WTC11 (cell line): ENCODE measurements at regions not wholly inside any gene's neighbourhood (a gene's known extent, or its start where the extent isn't known, plus 50 kb on each side); places are given as distances from the start of the nearest gene placed in this dataset.
"Not testable (repeated sequence)": the region's sequence is repeated elsewhere in the genome, so short reads cannot be mapped to it uniquely, and the experiment has no call there.

Experiments
- ATAC-seq: fragments of 200-7000 bp; cut with Tn5 transposase; 2 replicates; pipeline ENCODE4 v1.10.0; 2021; ENCODE audit warnings: mild to moderate bottlenecking, moderate library complexity
- CTCF ChIA-PET: fragments of 300-600 bp; sonication (Branson Sonifier 250); formaldehyde crosslinking; loops from one replicate; lab custom pipeline; 2021; ENCODE audit warnings: antibody characterized with exemption; lab: Charles Lee
- POLR2A ChIA-PET: fragments of 350-600 bp; sonication (Branson Sonifier 250); formaldehyde crosslinking; loops from one replicate; lab custom pipeline; 2021; ENCODE audit warnings: antibody characterized with exemption; lab: Charles Lee
- DNase-seq: peaks from one replicate; pipeline ENCODE4 v3.0.0; 2021; ENCODE audit warnings: low spot score
- H3K27ac Mint-ChIP-seq: 2 replicates; pipeline ENCODE4 v1.8.0; 2021; ENCODE audit warnings: mixed read lengths
- H3K27me3 Mint-ChIP-seq: 2 replicates; pipeline ENCODE4 v1.8.0; 2021; ENCODE audit warnings: low read depth, mild to moderate bottlenecking, moderate library complexity, mixed read lengths
- H3K36me3 Mint-ChIP-seq: 2 replicates; pipeline ENCODE4 v1.8.0; 2021; ENCODE audit warnings: mixed read lengths
- H3K4me1 Mint-ChIP-seq: 2 replicates; pipeline ENCODE4 v1.8.0; 2022; ENCODE audit warnings: mixed read lengths
- H3K4me3 Mint-ChIP-seq: 2 replicates; pipeline ENCODE4 v1.8.0; 2021; ENCODE audit warnings: mild to moderate bottlenecking, moderate library complexity, mixed read lengths
- H3K9me3 Mint-ChIP-seq: 2 replicates; pipeline ENCODE4 v1.8.0; 2021; ENCODE audit warnings: mixed read lengths
- ELF4 ChIP-seq: sonication (generic); formaldehyde crosslinking; IDR thresholded peaks from 2 replicates; pipeline ENCODE4 v1.8.1; 2022; ENCODE audit warnings: low read depth, mild to moderate bottlenecking, moderate library complexity, missing genetic modification reagents
- JUN ChIP-seq: sonication (generic); formaldehyde crosslinking; IDR thresholded peaks from 2 replicates; pipeline ENCODE4 v1.8.0; 2023; ENCODE audit warnings: mild to moderate bottlenecking, missing genetic modification reagents
- NR2C2 ChIP-seq: sonication (generic); formaldehyde crosslinking; IDR thresholded peaks from 2 replicates; pipeline ENCODE4 v1.8.0; 2022; ENCODE audit warnings: mild to moderate bottlenecking, missing genetic modification reagents
- TEAD4 ChIP-seq: sonication (generic); formaldehyde crosslinking; IDR thresholded peaks from 2 replicates; pipeline ENCODE4 v1.8.0; 2022; ENCODE audit warnings: mild to moderate bottlenecking, missing genetic modification reagents
- TP53 ChIP-seq: sonication (generic); formaldehyde crosslinking; IDR thresholded peaks from 2 replicates; pipeline ENCODE4 v1.8.1; 2023; ENCODE audit warnings: mild to moderate bottlenecking, missing genetic modification reagents
- ZBTB21 ChIP-seq: sonication (generic); formaldehyde crosslinking; IDR thresholded peaks from 2 replicates; pipeline ENCODE4 v1.8.1; 2023; ENCODE audit warnings: mild to moderate bottlenecking, missing genetic modification reagents, borderline replicate concordance
- ZNF138 ChIP-seq: sonication (generic); formaldehyde crosslinking; conservative IDR thresholded peaks from 2 replicates; pipeline ENCODE4 v1.8.1; 2022; ENCODE audit warnings: mild to moderate bottlenecking, moderate library complexity, missing genetic modification reagents
- ZNF232 ChIP-seq: sonication (generic); formaldehyde crosslinking; IDR thresholded peaks from 2 replicates; pipeline ENCODE4 v1.8.0; 2022; ENCODE audit warnings: mild to moderate bottlenecking, missing genetic modification reagents
- TF ChIP-seq, protein P1 (sequence below): sonication (generic); formaldehyde crosslinking; IDR thresholded peaks from 2 replicates; pipeline ENCODE4 v1.8.0; 2023; ENCODE audit warnings: missing genetic modification reagents, mild to moderate bottlenecking, borderline replicate concordance
- TF ChIP-seq, protein P2 (sequence below): sonication (generic); formaldehyde crosslinking; conservative IDR thresholded peaks from 2 replicates; pipeline ENCODE4 v1.8.1; 2022; ENCODE audit warnings: mild to moderate bottlenecking, missing genetic modification reagents
- TF ChIP-seq, protein P3 (sequence below): sonication (generic); formaldehyde crosslinking; IDR thresholded peaks from 2 replicates; pipeline ENCODE4 v1.8.1; 2023; ENCODE audit warnings: mild to moderate bottlenecking, missing genetic modification reagents, moderate library complexity
- TF ChIP-seq, protein P4 (sequence below): sonication (generic); formaldehyde crosslinking; IDR thresholded peaks from 2 replicates; pipeline ENCODE4 v1.8.1; 2022; ENCODE audit warnings: mild to moderate bottlenecking, moderate library complexity, missing genetic modification reagents
- TF ChIP-seq, protein P5 (sequence below): sonication (generic); formaldehyde crosslinking; IDR thresholded peaks from 2 replicates; pipeline ENCODE4 v1.8.1; 2022; ENCODE audit warnings: mild to moderate bottlenecking, missing genetic modification reagents, moderate library complexity, borderline replicate concordance
- TF ChIP-seq, protein P6 (sequence below): fragments of 250-450 bp; sonication (Bioruptor Pico); IDR thresholded peaks from 2 replicates; pipeline ENCODE4 v2.1.2; 2022; ENCODE audit warnings: mild to moderate bottlenecking, moderate library complexity
- TF ChIP-seq, protein P7 (sequence below): sonication (generic); formaldehyde crosslinking; IDR thresholded peaks from 2 replicates; pipeline ENCODE4 v1.8.0; 2022; ENCODE audit warnings: mild to moderate bottlenecking, missing genetic modification reagents
- TF ChIP-seq, protein P8 (sequence below): sonication (generic); formaldehyde crosslinking; IDR thresholded peaks from 2 replicates; pipeline ENCODE4 v1.8.0; 2022; ENCODE audit warnings: mild to moderate bottlenecking, missing genetic modification reagents
- TF ChIP-seq, protein P9 (sequence below): sonication (generic); formaldehyde crosslinking; IDR thresholded peaks from 2 replicates; pipeline ENCODE4 v1.8.0; 2023; ENCODE audit warnings: missing genetic modification reagents

DNA sequence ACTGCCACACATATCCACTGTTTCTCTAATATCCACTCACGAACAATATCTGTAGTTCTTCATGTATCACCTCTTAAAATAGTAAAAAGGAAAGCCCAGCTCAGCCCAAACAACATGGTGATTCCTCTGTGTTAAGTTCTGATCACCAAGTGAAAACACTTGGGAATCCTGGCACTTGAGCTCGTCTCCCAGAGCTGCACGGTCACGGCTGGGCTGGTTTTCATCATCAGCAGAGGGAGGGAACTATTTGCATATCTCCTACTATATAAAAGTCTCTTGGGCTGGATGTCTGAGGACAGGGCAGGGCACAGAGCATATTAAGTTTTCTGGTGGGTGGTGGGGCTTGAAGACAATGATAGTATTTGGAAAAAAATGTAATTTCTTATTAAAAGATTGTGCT lies 870.6 kb downstream of the TMEM121 start (continued):
- TF ChIP-seq, protein P1, sequence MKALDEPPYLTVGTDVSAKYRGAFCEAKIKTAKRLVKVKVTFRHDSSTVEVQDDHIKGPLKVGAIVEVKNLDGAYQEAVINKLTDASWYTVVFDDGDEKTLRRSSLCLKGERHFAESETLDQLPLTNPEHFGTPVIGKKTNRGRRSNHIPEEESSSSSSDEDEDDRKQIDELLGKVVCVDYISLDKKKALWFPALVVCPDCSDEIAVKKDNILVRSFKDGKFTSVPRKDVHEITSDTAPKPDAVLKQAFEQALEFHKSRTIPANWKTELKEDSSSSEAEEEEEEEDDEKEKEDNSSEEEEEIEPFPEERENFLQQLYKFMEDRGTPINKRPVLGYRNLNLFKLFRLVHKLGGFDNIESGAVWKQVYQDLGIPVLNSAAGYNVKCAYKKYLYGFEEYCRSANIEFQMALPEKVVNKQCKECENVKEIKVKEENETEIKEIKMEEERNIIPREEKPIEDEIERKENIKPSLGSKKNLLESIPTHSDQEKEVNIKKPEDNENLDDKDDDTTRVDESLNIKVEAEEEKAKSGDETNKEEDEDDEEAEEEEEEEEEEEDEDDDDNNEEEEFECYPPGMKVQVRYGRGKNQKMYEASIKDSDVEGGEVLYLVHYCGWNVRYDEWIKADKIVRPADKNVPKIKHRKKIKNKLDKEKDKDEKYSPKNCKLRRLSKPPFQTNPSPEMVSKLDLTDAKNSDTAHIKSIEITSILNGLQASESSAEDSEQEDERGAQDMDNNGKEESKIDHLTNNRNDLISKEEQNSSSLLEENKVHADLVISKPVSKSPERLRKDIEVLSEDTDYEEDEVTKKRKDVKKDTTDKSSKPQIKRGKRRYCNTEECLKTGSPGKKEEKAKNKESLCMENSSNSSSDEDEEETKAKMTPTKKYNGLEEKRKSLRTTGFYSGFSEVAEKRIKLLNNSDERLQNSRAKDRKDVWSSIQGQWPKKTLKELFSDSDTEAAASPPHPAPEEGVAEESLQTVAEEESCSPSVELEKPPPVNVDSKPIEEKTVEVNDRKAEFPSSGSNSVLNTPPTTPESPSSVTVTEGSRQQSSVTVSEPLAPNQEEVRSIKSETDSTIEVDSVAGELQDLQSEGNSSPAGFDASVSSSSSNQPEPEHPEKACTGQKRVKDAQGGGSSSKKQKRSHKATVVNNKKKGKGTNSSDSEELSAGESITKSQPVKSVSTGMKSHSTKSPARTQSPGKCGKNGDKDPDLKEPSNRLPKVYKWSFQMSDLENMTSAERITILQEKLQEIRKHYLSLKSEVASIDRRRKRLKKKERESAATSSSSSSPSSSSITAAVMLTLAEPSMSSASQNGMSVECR = no peak
- TF ChIP-seq, protein P2, sequence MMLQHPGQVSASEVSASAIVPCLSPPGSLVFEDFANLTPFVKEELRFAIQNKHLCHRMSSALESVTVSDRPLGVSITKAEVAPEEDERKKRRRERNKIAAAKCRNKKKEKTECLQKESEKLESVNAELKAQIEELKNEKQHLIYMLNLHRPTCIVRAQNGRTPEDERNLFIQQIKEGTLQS (CRISPR knock-in tag) = no peak
- TF ChIP-seq TP53 (no peak), ZNF138 (CRISPR knock-in tag) (no peak), ZBTB21 (CRISPR knock-in tag) (no peak)
- TF ChIP-seq, protein P3, sequence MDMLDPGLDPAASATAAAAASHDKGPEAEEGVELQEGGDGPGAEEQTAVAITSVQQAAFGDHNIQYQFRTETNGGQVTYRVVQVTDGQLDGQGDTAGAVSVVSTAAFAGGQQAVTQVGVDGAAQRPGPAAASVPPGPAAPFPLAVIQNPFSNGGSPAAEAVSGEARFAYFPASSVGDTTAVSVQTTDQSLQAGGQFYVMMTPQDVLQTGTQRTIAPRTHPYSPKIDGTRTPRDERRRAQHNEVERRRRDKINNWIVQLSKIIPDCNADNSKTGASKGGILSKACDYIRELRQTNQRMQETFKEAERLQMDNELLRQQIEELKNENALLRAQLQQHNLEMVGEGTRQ = no peak

DNA sequence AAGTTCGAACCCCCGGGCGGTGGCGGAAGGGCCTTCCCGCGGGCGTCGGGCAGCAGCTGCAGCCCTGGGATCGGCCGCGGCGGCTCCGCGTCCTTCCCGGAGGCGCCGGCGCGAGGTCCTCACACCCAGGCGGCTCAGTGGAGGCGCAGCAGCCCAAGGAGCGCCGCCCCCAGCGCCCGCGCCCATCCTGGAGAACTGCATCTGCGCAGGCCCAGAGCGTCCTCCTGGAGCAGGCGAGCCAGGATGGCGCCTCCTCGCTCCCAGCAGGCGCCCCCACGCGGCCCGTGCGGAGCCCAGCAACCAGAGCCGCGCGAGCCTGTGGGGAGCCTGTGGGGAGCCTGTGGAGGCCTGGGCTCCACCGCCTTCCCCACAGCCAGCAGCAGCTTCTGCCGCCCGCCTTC lies 872.5 kb downstream of the TMEM121 start:
- H3K27ac Mint-ChIP-seq, POLR2A ChIA-PET, CTCF ChIA-PET: not testable (repeated sequence)

DNA sequence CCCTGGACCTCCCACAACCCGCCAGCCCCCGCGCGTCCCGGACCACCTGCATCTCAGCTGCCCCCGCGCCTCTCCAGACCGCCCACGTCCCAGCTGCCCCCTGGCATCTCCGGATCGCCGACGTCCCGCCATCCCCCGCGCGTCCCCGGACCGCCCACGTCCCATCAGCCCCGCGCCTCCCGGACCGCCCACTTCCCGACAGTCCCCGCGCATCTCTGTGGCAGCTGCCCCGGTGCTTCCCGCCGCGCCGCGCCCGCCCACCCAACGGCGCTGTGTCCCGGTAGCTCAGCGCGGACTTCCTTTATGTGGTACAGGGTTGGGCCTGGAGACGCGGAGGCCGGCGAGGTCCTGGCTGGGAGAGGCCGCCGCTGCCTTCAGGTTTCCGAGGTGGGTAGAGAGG lies 874.9 kb downstream of the TMEM121 start:
- ATAC-seq, H3K27ac Mint-ChIP-seq, CTCF ChIA-PET, H3K4me1 Mint-ChIP-seq, POLR2A ChIA-PET, DNase-seq, H3K4me3 Mint-ChIP-seq: not testable (repeated sequence)
- Mint-ChIP-seq H3K36me3 (peaks cover 36% of the 10 kb centered on the region), H3K27me3 (peaks cover 14% of the 10 kb centered on the region), H3K9me3 (peaks cover 39% of the 10 kb centered on the region)

More for the DNA sequence above, 872.5 kb downstream of the TMEM121 start:
- H3K4me1 Mint-ChIP-seq, H3K4me3 Mint-ChIP-seq, DNase-seq, ATAC-seq: not testable (repeated sequence)
- peaks cover 52% of the 10 kb centered on the region for H3K9me3 Mint-ChIP-seq
- peaks cover 17% of the 10 kb centered on the region for H3K27me3 Mint-ChIP-seq
- peaks cover 49% of the 10 kb centered on the region for H3K36me3 Mint-ChIP-seq

DNA sequence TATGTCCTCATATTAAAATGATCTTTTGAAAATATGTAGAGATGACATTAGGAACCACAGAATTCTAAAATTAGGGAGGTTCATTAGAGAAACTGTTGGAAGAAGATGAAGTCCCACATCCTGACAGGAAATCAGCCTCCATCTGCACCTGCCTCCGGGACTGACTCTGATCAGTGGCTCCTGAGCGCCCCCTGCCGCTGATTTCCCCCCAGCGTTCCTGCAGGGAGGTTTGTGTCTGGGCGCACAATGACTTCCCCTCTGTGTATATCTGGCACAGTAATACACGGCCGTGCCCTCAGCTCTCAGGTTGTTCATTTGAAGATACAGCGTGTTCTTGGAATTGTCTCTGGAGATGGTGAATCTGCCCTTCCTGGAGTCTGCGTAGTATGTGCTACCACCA lies 883.8 kb downstream of the TMEM121 start:
- H3K4me3 Mint-ChIP-seq, DNase-seq, H3K27me3 Mint-ChIP-seq, H3K4me1 Mint-ChIP-seq, POLR2A ChIA-PET, CTCF ChIA-PET, ATAC-seq, H3K27ac Mint-ChIP-seq: not testable (repeated sequence)
- Mint-ChIP-seq H3K36me3 (peaks cover 32% of the 10 kb centered on the region), H3K9me3 (peaks cover 47% of the 10 kb centered on the region)

DNA sequence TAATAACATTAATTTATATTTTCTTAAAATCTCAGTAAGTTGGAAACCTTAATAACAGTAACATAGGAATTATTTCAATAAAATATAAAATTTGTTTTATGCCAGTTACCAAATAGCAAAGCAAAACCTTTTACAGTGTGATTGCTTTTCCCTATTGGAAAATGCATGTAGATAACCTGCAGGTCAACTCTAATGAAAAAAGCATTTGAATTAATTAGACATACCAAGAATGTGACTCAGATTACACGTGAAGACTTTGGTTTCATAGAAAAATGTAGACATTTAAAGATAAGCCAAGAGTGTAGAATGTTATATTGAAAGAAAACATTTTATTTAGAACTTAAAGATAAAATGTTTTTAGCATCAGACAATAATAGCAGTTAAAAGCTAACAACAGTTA lies 888.1 kb downstream of the TMEM121 start:
- ATAC-seq = no peak
- H3K27ac Mint-ChIP-seq = no peak overlapping the region
- ChIA-PET POLR2A (no interaction called here), CTCF (no interaction called here)
- no peak for DNase-seq
- H3K4me3 Mint-ChIP-seq = no peak overlapping the region
- no peaks in the 10 kb centered on the region for H3K4me1 Mint-ChIP-seq
- H3K36me3 Mint-ChIP-seq = peaks cover 40% of the 10 kb centered on the region
- H3K27me3 Mint-ChIP-seq = no peaks in the 10 kb centered on the region
- peaks cover 60% of the 10 kb centered on the region for H3K9me3 Mint-ChIP-seq
- TF ChIP-seq NR2C2 (CRISPR knock-in tag) (no peak), ELF4 (CRISPR knock-in tag) (no peak), ZNF232 (CRISPR knock-in tag) (no peak), TEAD4 (CRISPR knock-in tag) (no peak), JUN (CRISPR knock-in tag) (no peak)
- TF ChIP-seq, protein P4, sequence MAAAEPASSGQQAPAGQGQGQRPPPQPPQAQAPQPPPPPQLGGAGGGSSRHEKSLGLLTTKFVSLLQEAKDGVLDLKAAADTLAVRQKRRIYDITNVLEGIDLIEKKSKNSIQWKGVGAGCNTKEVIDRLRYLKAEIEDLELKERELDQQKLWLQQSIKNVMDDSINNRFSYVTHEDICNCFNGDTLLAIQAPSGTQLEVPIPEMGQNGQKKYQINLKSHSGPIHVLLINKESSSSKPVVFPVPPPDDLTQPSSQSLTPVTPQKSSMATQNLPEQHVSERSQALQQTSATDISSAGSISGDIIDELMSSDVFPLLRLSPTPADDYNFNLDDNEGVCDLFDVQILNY = no peak
- TF ChIP-seq, protein P5, sequence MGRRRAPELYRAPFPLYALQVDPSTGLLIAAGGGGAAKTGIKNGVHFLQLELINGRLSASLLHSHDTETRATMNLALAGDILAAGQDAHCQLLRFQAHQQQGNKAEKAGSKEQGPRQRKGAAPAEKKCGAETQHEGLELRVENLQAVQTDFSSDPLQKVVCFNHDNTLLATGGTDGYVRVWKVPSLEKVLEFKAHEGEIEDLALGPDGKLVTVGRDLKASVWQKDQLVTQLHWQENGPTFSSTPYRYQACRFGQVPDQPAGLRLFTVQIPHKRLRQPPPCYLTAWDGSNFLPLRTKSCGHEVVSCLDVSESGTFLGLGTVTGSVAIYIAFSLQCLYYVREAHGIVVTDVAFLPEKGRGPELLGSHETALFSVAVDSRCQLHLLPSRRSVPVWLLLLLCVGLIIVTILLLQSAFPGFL = no peak
- TF ChIP-seq, protein P6, sequence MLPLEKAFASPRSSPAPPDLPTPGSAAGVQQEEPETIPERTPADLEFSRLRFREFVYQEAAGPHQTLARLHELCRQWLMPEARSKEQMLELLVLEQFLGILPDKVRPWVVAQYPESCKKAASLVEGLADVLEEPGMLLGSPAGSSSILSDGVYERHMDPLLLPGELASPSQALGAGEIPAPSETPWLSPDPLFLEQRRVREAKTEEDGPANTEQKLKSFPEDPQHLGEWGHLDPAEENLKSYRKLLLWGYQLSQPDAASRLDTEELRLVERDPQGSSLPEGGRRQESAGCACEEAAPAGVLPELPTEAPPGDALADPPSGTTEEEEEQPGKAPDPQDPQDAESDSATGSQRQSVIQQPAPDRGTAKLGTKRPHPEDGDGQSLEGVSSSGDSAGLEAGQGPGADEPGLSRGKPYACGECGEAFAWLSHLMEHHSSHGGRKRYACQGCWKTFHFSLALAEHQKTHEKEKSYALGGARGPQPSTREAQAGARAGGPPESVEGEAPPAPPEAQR = no peak
- TF ChIP-seq, protein P7, sequence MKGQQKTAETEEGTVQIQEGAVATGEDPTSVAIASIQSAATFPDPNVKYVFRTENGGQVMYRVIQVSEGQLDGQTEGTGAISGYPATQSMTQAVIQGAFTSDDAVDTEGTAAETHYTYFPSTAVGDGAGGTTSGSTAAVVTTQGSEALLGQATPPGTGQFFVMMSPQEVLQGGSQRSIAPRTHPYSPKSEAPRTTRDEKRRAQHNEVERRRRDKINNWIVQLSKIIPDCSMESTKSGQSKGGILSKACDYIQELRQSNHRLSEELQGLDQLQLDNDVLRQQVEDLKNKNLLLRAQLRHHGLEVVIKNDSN (CRISPR knock-in tag) = no peak
- TF ChIP-seq, protein P8, sequence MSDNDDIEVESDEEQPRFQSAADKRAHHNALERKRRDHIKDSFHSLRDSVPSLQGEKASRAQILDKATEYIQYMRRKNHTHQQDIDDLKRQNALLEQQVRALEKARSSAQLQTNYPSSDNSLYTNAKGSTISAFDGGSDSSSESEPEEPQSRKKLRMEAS (CRISPR knock-in tag) = no peak
- TF ChIP-seq, protein P9, sequence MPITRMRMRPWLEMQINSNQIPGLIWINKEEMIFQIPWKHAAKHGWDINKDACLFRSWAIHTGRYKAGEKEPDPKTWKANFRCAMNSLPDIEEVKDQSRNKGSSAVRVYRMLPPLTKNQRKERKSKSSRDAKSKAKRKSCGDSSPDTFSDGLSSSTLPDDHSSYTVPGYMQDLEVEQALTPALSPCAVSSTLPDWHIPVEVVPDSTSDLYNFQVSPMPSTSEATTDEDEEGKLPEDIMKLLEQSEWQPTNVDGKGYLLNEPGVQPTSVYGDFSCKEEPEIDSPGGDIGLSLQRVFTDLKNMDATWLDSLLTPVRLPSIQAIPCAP (CRISPR knock-in tag) = no peak
